ENCODE measurements at regions not wholly inside any gene's neighbourhood (a gene's known extent, or its start where the extent isn't known, plus 50 kb on each side); places are given as distances from the start of the nearest gene placed in this dataset.

DNA sequence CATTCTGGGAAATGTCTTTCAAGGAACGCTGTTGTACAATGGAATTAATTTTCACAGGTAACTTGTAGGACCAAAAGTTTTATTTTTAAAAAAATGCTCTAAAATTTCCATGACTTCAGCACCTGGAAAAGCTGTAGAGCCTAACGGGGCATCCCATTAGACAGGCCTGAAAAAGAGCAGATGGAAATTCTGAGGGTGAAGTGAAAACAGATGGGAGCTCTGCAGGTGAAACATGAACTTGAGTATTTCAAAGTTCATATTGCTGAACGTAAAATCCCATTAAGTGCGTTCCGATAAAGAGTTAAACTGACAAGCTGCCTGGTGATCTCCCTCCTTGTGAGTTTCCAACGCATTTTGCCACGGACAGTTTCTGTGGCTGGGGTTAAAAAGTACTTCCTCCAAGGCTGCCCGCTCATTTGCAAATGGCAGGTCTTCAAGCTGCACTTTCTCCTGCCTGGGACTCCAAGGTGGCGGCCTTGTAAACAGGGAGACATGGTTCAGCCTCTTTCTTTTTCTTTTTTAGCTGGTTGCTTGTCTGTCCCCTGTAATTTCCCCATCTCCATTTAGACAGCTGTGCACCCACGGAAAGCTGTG is 450.4 kb downstream of the FGF9 start:
- H3K4me3 ChIP-seq (ENCODE audit: low read length in 2 of 2), result no peak overlapping the region
- no peaks in the 10 kb centered on the region for H3K9me3 ChIP-seq (ENCODE audit: control insufficient read depth in 2 of 2, low read length in 2 of 2)
- no peaks in the 10 kb centered on the region for H3K27me3 ChIP-seq (ENCODE audit: control insufficient read depth in 2 of 2, insufficient read depth in 2 of 2, low read length in 2 of 2)
- no peaks in the 10 kb centered on the region for H3K4me1 ChIP-seq (ENCODE audit: control insufficient read depth in 2 of 2, insufficient read depth in 2 of 2, low read length in 2 of 2)
- H3K9ac ChIP-seq (ENCODE audit: low read depth in 1 of 2, low read length in 2 of 2), result no peak overlapping the region
- H3K36me3 ChIP-seq (ENCODE audit: control insufficient read depth in 2 of 2, insufficient read depth in 2 of 2, low read length in 2 of 2), result no peaks in the 10 kb centered on the region
- no peak overlapping the region for H3K27ac ChIP-seq (ENCODE audit: low read depth in 2 of 2, low read length in 2 of 2)

DNA sequence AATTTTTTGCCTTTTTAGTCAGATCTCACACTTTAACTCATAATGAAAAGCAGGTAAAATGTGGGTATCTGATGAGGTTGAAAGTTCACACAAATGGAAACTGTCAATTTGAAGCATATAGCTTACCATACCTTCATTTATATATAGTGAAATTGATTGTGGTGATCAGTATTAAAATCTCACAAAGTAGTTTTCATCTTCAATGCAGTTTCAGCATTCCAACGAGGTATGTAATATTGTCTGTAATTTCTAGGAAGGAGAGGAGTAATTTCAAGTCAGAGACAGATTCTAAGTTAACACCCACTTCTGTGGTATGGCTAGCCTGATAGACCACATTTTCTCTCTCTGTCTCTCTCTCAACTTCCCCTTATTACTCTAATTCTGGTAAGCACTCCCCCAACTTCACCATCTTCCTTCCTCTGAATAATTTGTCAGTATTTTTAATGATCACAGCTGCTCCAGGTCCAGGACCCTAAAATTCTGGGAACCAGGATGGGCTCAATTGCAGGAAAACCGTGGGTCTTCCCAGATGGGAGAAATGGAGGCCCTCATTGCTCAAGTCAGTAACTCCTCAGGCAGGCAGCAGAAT is 455.7 kb downstream of the FGF9 start:
- no peaks in the 10 kb centered on the region for H3K36me3 ChIP-seq (ENCODE audit: control insufficient read depth in 2 of 2, insufficient read depth in 2 of 2, low read length in 2 of 2)
- H3K27ac ChIP-seq (ENCODE audit: low read depth in 2 of 2, low read length in 2 of 2), result no peak overlapping the region
- no peak overlapping the region for H3K9ac ChIP-seq (ENCODE audit: low read depth in 1 of 2, low read length in 2 of 2)
- H3K9me3 ChIP-seq (ENCODE audit: control insufficient read depth in 2 of 2, low read length in 2 of 2), result no peaks in the 10 kb centered on the region
- H3K4me3 ChIP-seq (ENCODE audit: low read length in 2 of 2), result no peak overlapping the region
- no peaks in the 10 kb centered on the region for H3K27me3 ChIP-seq (ENCODE audit: control insufficient read depth in 2 of 2, insufficient read depth in 2 of 2, low read length in 2 of 2)
- H3K4me1 ChIP-seq (ENCODE audit: control insufficient read depth in 2 of 2, insufficient read depth in 2 of 2, low read length in 2 of 2), result no peaks in the 10 kb centered on the region

DNA sequence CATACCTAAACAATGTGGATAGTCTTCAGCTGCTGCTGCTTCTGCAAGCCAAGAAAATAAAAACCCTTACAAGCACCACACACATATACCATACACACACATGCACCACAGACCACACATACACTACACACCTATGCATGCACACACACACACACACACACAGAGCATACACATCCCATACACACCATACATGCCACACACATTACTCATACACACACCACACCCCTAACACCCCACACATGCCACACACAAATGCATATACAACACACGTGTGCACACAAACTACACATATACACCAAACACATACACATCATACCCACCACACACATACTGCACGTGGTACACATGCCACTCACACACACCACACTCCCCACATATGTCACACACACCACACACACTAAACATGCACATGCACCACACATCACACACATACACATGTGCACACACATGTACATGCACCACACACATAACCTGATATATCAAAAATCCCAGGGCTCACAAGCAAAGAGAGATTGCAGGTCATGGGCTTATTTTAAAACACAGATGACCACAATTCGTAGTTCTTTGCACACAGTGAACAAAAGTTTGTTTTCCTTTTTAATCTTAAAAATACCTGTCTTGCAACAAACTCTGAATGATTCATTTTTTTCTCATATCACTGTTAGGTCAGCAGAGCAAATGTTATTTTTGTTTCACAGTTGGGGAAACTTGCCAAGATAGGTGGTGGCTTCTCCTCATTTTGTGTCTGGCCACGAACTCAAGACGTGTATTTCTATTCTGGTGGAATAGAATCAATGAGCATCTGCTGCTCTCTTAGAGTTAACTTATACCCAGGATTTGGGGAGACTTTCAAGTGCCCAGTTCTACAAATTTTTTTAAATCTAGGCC is 456.6 kb downstream of the FGF9 start:
- H3K9ac ChIP-seq (ENCODE audit: low read depth in 1 of 2, low read length in 2 of 2), result no peak overlapping the region
- H3K4me1 ChIP-seq (ENCODE audit: control insufficient read depth in 2 of 2, insufficient read depth in 2 of 2, low read length in 2 of 2), result no peaks in the 10 kb centered on the region
- H3K9me3 ChIP-seq (ENCODE audit: control insufficient read depth in 2 of 2, low read length in 2 of 2), result no peaks in the 10 kb centered on the region
- no peak overlapping the region for H3K4me3 ChIP-seq (ENCODE audit: low read length in 2 of 2)
- H3K27me3 ChIP-seq (ENCODE audit: control insufficient read depth in 2 of 2, insufficient read depth in 2 of 2, low read length in 2 of 2), result no peaks in the 10 kb centered on the region
- H3K36me3 ChIP-seq (ENCODE audit: control insufficient read depth in 2 of 2, insufficient read depth in 2 of 2, low read length in 2 of 2), result no peaks in the 10 kb centered on the region
- H3K27ac ChIP-seq (ENCODE audit: low read depth in 2 of 2, low read length in 2 of 2), result no peak overlapping the region

DNA sequence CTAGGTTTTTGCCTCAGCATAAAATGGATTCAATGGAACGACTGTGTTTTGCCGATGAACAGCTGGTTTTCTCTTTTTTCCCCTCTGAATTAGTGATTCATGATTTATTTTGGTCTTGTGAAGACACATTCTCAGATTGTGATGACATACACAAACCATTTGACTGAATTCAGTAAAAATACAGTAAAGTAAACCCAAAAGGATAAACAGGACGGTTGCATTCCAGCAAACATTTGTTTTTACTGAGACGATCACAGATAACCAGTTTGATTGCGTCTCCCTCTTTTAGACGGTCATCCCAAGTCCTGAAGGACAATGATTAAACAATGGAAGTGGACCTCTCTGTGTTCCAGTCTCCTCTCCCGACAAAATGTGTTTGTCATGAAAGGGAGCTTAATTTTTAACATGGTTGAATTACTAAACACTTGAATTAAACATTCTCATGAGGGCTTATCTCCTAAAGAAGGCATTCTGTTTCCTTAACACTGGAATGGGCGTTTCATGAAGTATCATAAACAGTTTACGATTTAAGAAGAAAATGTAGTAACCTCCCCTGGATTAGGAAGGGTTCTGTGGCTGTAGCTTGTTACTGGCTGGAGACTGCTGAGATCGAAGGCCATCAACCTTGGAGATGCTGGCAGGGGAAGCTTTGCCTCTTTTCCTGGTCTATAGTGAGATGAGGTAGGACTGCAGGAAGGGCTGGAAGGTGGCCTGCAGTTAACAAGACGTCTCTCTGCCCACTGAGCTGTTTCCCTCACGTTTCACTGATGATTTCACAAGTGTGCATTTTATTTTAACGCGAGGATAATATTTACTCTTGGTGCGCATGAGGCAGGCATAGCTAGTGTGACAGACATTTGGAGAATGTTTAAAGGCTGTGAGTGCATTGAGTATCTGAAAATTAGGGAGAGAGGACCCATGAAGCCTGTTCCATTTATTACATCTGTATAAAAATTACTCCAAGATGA is 457.9 kb downstream of the FGF9 start:
- no peak overlapping the region for H3K4me3 ChIP-seq (ENCODE audit: low read length in 2 of 2)
- no peak overlapping the region for H3K9ac ChIP-seq (ENCODE audit: low read depth in 1 of 2, low read length in 2 of 2)
- no peaks in the 10 kb centered on the region for H3K27me3 ChIP-seq (ENCODE audit: control insufficient read depth in 2 of 2, insufficient read depth in 2 of 2, low read length in 2 of 2)
- H3K36me3 ChIP-seq (ENCODE audit: control insufficient read depth in 2 of 2, insufficient read depth in 2 of 2, low read length in 2 of 2), result no peaks in the 10 kb centered on the region
- no peaks in the 10 kb centered on the region for H3K4me1 ChIP-seq (ENCODE audit: control insufficient read depth in 2 of 2, insufficient read depth in 2 of 2, low read length in 2 of 2)
- H3K27ac ChIP-seq (ENCODE audit: low read depth in 2 of 2, low read length in 2 of 2), result peak overlapping the region; percentile 10 to 32
- no peaks in the 10 kb centered on the region for H3K9me3 ChIP-seq (ENCODE audit: control insufficient read depth in 2 of 2, low read length in 2 of 2)

DNA sequence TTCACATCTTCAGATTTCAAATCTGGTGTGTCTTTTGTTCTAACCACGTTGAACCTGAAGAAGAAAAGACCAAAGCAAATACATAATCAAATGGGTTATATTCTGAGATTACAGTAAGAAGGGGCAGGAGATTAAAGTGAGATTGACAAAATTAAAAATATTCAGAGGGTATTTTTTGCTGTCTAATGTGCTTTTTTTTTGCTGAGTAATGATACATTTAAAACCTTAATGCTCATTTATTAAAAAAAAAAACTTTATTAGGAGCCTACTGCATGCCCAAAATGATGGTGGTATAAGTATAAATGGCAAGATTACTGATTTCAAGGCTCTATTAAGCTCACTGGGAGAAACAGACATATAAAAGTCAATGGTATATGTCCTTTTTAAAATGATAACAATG is 459.4 kb downstream of the FGF9 start:
- H3K27me3 ChIP-seq (ENCODE audit: control insufficient read depth in 2 of 2, insufficient read depth in 2 of 2, low read length in 2 of 2), result no peaks in the 10 kb centered on the region

DNA sequence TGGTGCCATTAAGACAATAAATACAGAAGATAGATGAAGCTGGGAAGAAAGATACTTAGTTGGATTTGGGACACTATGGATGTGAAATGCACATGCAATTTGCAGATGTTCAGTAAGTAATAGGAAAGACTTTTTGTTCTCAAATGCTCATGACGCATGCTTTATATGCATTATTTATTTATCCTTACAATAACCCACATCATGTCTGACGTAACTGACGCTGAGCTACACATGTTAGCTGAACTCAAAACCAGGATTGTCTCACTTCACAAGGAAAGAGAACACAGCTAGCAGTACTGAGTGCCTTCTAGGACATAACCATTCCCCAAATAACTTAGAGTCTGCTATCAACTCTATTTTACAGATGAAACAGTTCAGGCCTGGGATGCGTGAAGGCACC is 463.4 kb downstream of the FGF9 start:
- Histone ChIP-seq H3K27ac (ENCODE audit: low read depth in 2 of 2, low read length in 2 of 2) (no peak overlapping the region), H3K4me3 (ENCODE audit: low read length in 2 of 2) (no peak overlapping the region), H3K4me1 (ENCODE audit: control insufficient read depth in 2 of 2, insufficient read depth in 2 of 2, low read length in 2 of 2) (no peaks in the 10 kb centered on the region), H3K36me3 (ENCODE audit: control insufficient read depth in 2 of 2, insufficient read depth in 2 of 2, low read length in 2 of 2) (no peaks in the 10 kb centered on the region), H3K9ac (ENCODE audit: low read depth in 1 of 2, low read length in 2 of 2) (no peak overlapping the region), H3K9me3 (ENCODE audit: control insufficient read depth in 2 of 2, low read length in 2 of 2) (no peaks in the 10 kb centered on the region), H3K27me3 (ENCODE audit: control insufficient read depth in 2 of 2, insufficient read depth in 2 of 2, low read length in 2 of 2) (no peaks in the 10 kb centered on the region)

More for the DNA sequence above, 459.4 kb downstream of the FGF9 start:
- H3K9ac ChIP-seq (ENCODE audit: low read depth in 1 of 2, low read length in 2 of 2), result no peak overlapping the region
- H3K9me3 ChIP-seq (ENCODE audit: control insufficient read depth in 2 of 2, low read length in 2 of 2), result no peaks in the 10 kb centered on the region
- H3K36me3 ChIP-seq (ENCODE audit: control insufficient read depth in 2 of 2, insufficient read depth in 2 of 2, low read length in 2 of 2), result no peaks in the 10 kb centered on the region
- no peak overlapping the region for H3K27ac ChIP-seq (ENCODE audit: low read depth in 2 of 2, low read length in 2 of 2)
- H3K4me3 ChIP-seq (ENCODE audit: low read length in 2 of 2), result no peak overlapping the region
- H3K4me1 ChIP-seq (ENCODE audit: control insufficient read depth in 2 of 2, insufficient read depth in 2 of 2, low read length in 2 of 2), result no peaks in the 10 kb centered on the region

DNA sequence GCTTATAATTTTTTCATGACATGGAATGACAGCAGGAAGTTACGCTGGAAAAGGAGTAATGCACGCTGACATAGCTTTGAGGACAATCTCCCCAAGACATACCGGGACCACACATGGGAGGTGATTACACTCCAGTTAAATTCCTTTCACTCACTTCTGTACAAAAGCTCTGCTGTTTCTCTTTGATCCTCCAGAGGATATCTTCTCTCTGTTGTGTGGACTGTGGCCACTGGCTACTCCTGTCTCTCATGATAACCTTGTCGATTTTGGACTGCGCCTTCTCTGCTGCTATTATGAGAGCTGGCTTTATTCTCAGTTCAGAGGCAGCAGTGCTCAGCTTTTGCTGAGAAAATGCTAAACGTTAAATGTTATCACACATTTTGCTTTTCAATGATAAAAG is 464.6 kb downstream of the FGF9 start:
- Histone ChIP-seq H3K9me3 (ENCODE audit: control insufficient read depth in 2 of 2, low read length in 2 of 2) (no peaks in the 10 kb centered on the region), H3K4me1 (ENCODE audit: control insufficient read depth in 2 of 2, insufficient read depth in 2 of 2, low read length in 2 of 2) (no peaks in the 10 kb centered on the region), H3K27ac (ENCODE audit: low read depth in 2 of 2, low read length in 2 of 2) (no peak overlapping the region), H3K36me3 (ENCODE audit: control insufficient read depth in 2 of 2, insufficient read depth in 2 of 2, low read length in 2 of 2) (no peaks in the 10 kb centered on the region), H3K9ac (ENCODE audit: low read depth in 1 of 2, low read length in 2 of 2) (no peak overlapping the region), H3K27me3 (ENCODE audit: control insufficient read depth in 2 of 2, insufficient read depth in 2 of 2, low read length in 2 of 2) (no peaks in the 10 kb centered on the region), H3K4me3 (ENCODE audit: low read length in 2 of 2) (no peak overlapping the region)

DNA sequence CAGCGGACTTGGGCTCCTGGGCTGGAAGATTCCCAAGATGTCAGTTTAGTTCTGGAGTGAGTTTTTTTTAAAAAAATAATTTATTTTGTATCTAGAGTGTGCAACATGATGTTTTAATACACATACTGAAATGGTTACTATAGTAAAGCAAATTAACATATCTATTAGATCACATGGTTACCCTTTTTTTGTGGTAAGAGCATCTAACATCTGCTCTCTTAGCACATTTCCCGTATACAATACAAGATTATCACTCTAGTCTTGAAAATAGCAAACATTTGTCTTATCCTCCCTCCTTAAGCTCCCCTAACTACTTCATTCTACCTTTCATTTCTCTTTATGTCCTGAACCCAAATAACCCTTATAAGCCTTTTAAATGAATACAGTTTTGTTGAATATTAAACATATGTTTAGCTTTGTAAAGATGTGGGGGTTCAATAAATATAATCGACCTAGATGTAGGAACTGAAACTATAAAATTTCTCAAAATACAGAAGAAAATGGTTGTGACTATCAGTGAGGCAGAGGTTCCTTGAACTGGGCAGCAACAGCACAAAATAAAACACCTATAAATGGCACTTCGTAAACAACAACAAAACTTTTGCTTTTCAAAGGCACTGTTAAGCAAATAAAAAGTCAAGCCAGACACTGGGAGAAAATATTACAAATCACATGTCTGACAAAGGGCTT is 466.6 kb downstream of the FGF9 start:
- Histone ChIP-seq H3K4me3 (ENCODE audit: low read length in 2 of 2) (no peak overlapping the region), H3K4me1 (ENCODE audit: control insufficient read depth in 2 of 2, insufficient read depth in 2 of 2, low read length in 2 of 2) (no peaks in the 10 kb centered on the region), H3K9ac (ENCODE audit: low read depth in 1 of 2, low read length in 2 of 2) (no peak overlapping the region), H3K27me3 (ENCODE audit: control insufficient read depth in 2 of 2, insufficient read depth in 2 of 2, low read length in 2 of 2) (no peaks in the 10 kb centered on the region), H3K36me3 (ENCODE audit: control insufficient read depth in 2 of 2, insufficient read depth in 2 of 2, low read length in 2 of 2) (no peaks in the 10 kb centered on the region), H3K27ac (ENCODE audit: low read depth in 2 of 2, low read length in 2 of 2) (no peak overlapping the region), H3K9me3 (ENCODE audit: control insufficient read depth in 2 of 2, low read length in 2 of 2) (no peaks in the 10 kb centered on the region)

DNA sequence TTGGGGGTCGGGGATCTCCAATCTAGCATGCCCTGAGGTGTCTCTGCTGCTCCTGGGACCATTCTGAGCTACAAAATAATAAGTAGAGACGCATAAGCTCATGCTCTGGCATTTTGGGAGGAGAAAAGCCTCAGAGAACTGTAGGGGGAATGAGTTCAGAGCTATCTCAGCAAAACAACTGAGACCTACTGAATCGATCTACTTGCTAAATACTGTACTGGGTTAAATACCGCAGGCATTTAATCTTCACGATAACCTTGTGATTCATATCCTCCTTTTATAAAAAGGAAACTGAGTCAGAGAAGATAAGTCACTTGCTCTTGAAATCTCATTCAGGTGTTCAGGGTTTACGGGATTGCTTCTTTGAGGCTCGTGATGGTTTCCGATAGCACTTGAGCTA is 468.1 kb downstream of the FGF9 start:
- Histone ChIP-seq H3K36me3 (ENCODE audit: control insufficient read depth in 2 of 2, insufficient read depth in 2 of 2, low read length in 2 of 2) (no peaks in the 10 kb centered on the region), H3K9me3 (ENCODE audit: control insufficient read depth in 2 of 2, low read length in 2 of 2) (no peaks in the 10 kb centered on the region), H3K9ac (ENCODE audit: low read depth in 1 of 2, low read length in 2 of 2) (no peak overlapping the region), H3K4me3 (ENCODE audit: low read length in 2 of 2) (no peak overlapping the region), H3K27me3 (ENCODE audit: control insufficient read depth in 2 of 2, insufficient read depth in 2 of 2, low read length in 2 of 2) (no peaks in the 10 kb centered on the region), H3K27ac (ENCODE audit: low read depth in 2 of 2, low read length in 2 of 2) (no peak overlapping the region), H3K4me1 (ENCODE audit: control insufficient read depth in 2 of 2, insufficient read depth in 2 of 2, low read length in 2 of 2) (no peaks in the 10 kb centered on the region)

All from mucosa of rectum (tissue), 2 donors.